Right cardiac atrium (tissue), 5 donors: ENCODE measurements at regions not wholly inside any gene's neighbourhood (a gene's known extent, or its start where the extent isn't known, plus 50 kb on each side); places are given as distances from the start of the nearest gene placed in this dataset.

ENCODE experiments used
- ATAC-seq, 2 donors: fragments of 200-7000 bp; cut with Tn5 transposase; one replicate each; pipeline versions ENCODE4 v1.8.0 to v1.9.1; 2020; ENCODE audit warnings: moderate library complexity in 2 of 2, mild to moderate bottlenecking in 1 of 2
- DNase-seq, 3 donors: peaks; one replicate each; pipeline ENCODE4 v3.0.0-alpha.2; 2020
- H3K27ac ChIP-seq: one replicate; pipeline ENCODE4 v1.5.1; 2013; ENCODE audit warnings: mild to moderate bottlenecking, low read length, control low read depth, moderate library complexity
- H3K27me3 ChIP-seq: one replicate; pipeline ENCODE4 v1.6.1; 2013; ENCODE audit not compliant: control insufficient read depth, insufficient read depth
- H3K4me1 ChIP-seq: one replicate; pipeline ENCODE4 v1.6.1; 2013; ENCODE audit warnings: low read length; ENCODE audit not compliant: control insufficient read depth, insufficient read depth
- H3K4me3 ChIP-seq: one replicate; pipeline ENCODE4 v1.5.1; 2013; ENCODE audit warnings: low read length, control low read depth
- H3K9me3 ChIP-seq: one replicate; pipeline ENCODE4 v1.6.1; 2013; ENCODE audit warnings: low read length; ENCODE audit not compliant: control insufficient read depth
- whole genome bisulfite sequencing: extraction: QIAGEN DNeasy Blood & Tissue Kit; methylation state at CpG from one replicate; pipeline ENCODE4 v1.1.7; 2013; 5-methylcytosine and 5-hydroxymethylcytosine counted together
- intact Hi-C, 4 donors: fragments of 100-400 bp; cut with DNase I; formaldehyde crosslinking; loops; one replicate each; pipeline versions ENCODE4 v1.11.0 to v1.14.0; 2022 to 2023
- donor health status: healthy with polysubstance abuse.
- donor health status: DM: no; HTN: yes; CAD: no.
- donor health status: DM: no; HTN: no; CAD: no.
- donor health status: DM: no; HTN: yes; CAD: no; lungs with severe emphysema.
- donor health status: DM: yes; HTN: yes; CAD: no.

GRCh38 chr12:63038713-63039100, 103.8 kb upstream of the PPM1H start:
- no peak overlapping the region for H3K4me3 ChIP-seq
- WGBS: 86% methylated on average over 3 of the region's 3 CpGs
- no peak overlapping the region for H3K27ac ChIP-seq
- ATAC-seq: no peak
- H3K27me3 ChIP-seq: no peaks in the 10 kb centered on the region
- no peak for DNase-seq
- no peaks in the 10 kb centered on the region for H3K9me3 ChIP-seq
- intact Hi-C loops: no loop called here
- no peaks in the 10 kb centered on the region for H3K4me1 ChIP-seq

GRCh38 chr12:63037746-63038712, 103.1 kb upstream of the PPM1H start:
- WGBS: 59% methylated on average over 12 of the region's 12 CpGs
- Histone ChIP-seq H3K9me3 (no peaks in the 10 kb centered on the region), H3K4me3 (no peak overlapping the region), H3K4me1 (no peaks in the 10 kb centered on the region), H3K27ac (no peak overlapping the region), H3K27me3 (no peaks in the 10 kb centered on the region)
- DNase-seq (no peak), ATAC-seq (no peak)
- intact Hi-C loops: no loop called here

GRCh38 chr12:63036974-63037335, 102.0 kb upstream of the PPM1H start:
- Histone ChIP-seq H3K4me1 (no peaks in the 10 kb centered on the region), H3K4me3 (no peak overlapping the region), H3K27me3 (no peaks in the 10 kb centered on the region), H3K27ac (no peak overlapping the region), H3K9me3 (no peaks in the 10 kb centered on the region)
- 73% methylated on average over 1 of the region's 1 CpG for WGBS
- DNase-seq: no peak
- no peak for ATAC-seq
- intact Hi-C loops: no loop called here

- H3K27me3 ChIP-seq: no peaks in the 10 kb centered on the region
- no peak for ATAC-seq
- H3K4me1 ChIP-seq: no peaks in the 10 kb centered on the region
- 73% methylated on average over 1 of the region's 1 CpG for WGBS
- intact Hi-C loops: no loop called here
- DNase-seq: no peak
- no peak overlapping the region for H3K27ac ChIP-seq
- no peak overlapping the region for H3K4me3 ChIP-seq
- no peaks in the 10 kb centered on the region for H3K9me3 ChIP-seq
Measured at GRCh38 chr12:63036216-63036973, 101.4 kb upstream of the PPM1H start.

- H3K27me3 ChIP-seq: no peaks in the 10 kb centered on the region
- no peak for DNase-seq
- H3K9me3 ChIP-seq: no peaks in the 10 kb centered on the region
- H3K27ac ChIP-seq: no peak overlapping the region
- ATAC-seq: no peak
- no peaks in the 10 kb centered on the region for H3K4me1 ChIP-seq
- 94% methylated on average over 5 of the region's 5 CpGs for WGBS
- intact Hi-C loops: no loop called here
- no peak overlapping the region for H3K4me3 ChIP-seq
Measured at GRCh38 chr12:63034601-63035000, 99.7 kb upstream of the PPM1H start.

- ATAC-seq: no peak
- intact Hi-C loops: no loop called here
- 87% methylated on average over 2 of the region's 2 CpGs for WGBS
Measured at GRCh38 chr12:63029676-63030075, 94.7 kb upstream of the PPM1H start.

GRCh38 chr12:63028951-63029350, 94.0 kb upstream of the PPM1H start:
- ATAC-seq (no peak), DNase-seq (no peak)
- Histone ChIP-seq H3K27ac (no peak overlapping the region), H3K4me3 (no peak overlapping the region), H3K27me3 (no peaks in the 10 kb centered on the region), H3K4me1 (no peaks in the 10 kb centered on the region), H3K9me3 (no peaks in the 10 kb centered on the region)
- intact Hi-C loops: no loop called here

More at GRCh38 chr12:63029676-63030075, 94.7 kb upstream of the PPM1H start:
- DNase-seq: no peak
- no peaks in the 10 kb centered on the region for H3K4me1 ChIP-seq
- no peaks in the 10 kb centered on the region for H3K9me3 ChIP-seq
- no peak overlapping the region for H3K4me3 ChIP-seq
- no peak overlapping the region for H3K27ac ChIP-seq
- H3K27me3 ChIP-seq: no peaks in the 10 kb centered on the region

GRCh38 chr12:63025116-63025515, 90.2 kb upstream of the PPM1H start:
- ATAC-seq: no peak
- no peaks in the 10 kb centered on the region for H3K4me1 ChIP-seq
- H3K4me3 ChIP-seq: no peak overlapping the region
- no peak for DNase-seq
- H3K9me3 ChIP-seq: no peaks in the 10 kb centered on the region
- no peaks in the 10 kb centered on the region for H3K27me3 ChIP-seq
- intact Hi-C loops: no loop called here
- H3K27ac ChIP-seq: no peak overlapping the region

GRCh38 chr12:63023926-63024325, 89.0 kb upstream of the PPM1H start:
- no peak overlapping the region for H3K27ac ChIP-seq
- no peak overlapping the region for H3K4me3 ChIP-seq
- H3K27me3 ChIP-seq: no peaks in the 10 kb centered on the region
- H3K4me1 ChIP-seq: no peaks in the 10 kb centered on the region
- intact Hi-C loops: no loop called here
- H3K9me3 ChIP-seq: no peaks in the 10 kb centered on the region
- DNase-seq (no peak), ATAC-seq (no peak)

GRCh38 chr12:63021116-63021515, 86.2 kb upstream of the PPM1H start:
- no peak for ATAC-seq
- Histone ChIP-seq H3K9me3 (no peaks in the 10 kb centered on the region), H3K27me3 (no peaks in the 10 kb centered on the region), H3K4me1 (no peaks in the 10 kb centered on the region), H3K4me3 (no peak overlapping the region), H3K27ac (no peak overlapping the region)
- WGBS: 76% methylated on average over 6 of the region's 6 CpGs
- intact Hi-C loops: no loop called here
- no peak for DNase-seq

GRCh38 chr12:63020269-63020668, 85.3 kb upstream of the PPM1H start:
- Histone ChIP-seq H3K4me1 (no peaks in the 10 kb centered on the region), H3K27me3 (no peaks in the 10 kb centered on the region), H3K27ac (no peak overlapping the region), H3K9me3 (no peaks in the 10 kb centered on the region), H3K4me3 (no peak overlapping the region)
- no peak for DNase-seq
- intact Hi-C loops: no loop called here
- ATAC-seq: no peak
